OCI-LY7 (cell line): ENCODE measurements at regions not wholly inside any gene's neighbourhood (a gene's known extent, or its start where the extent isn't known, plus 50 kb on each side); places are given as distances from the start of the nearest gene placed in this dataset.

Source experiments
- EZH2phosphoT487 ChIP-seq: fragments of 200-600 bp; sonication (generic); IDR thresholded peaks from 2 replicates; pipeline ENCODE4 v1.6.1; 2018; ENCODE audit warnings: low read depth, borderline replicate concordance, mild to moderate bottlenecking, mixed run types, antibody characterized with exemption, low read length, moderate library complexity, mixed read lengths
- TF ChIP-seq, protein P1 (sequence below): fragments of 200-600 bp; sonication (generic); conservative IDR thresholded peaks from 2 replicates; pipeline ENCODE4 v1.5.1; 2014; ENCODE audit warnings: mild to moderate bottlenecking, antibody characterized with exemption, low read length, moderate library complexity, mixed read lengths

DNA sequence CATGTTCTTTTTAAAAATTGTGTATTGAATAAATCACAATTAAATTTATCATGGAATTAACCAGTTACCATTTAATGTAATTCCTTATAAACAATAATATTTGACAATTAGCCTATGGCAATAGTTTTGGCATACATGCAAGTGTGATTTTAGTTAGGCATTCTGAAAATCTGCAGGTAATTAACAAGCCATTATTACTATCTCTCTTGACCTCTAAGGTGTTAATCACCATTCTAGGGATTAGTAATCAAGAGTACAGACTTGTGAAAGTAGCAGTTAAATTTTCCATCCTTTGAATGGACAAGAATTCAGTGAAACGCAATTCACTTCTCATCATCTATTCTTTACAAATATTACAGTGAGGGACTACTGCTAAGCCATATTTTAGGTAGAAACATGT lies 127.7 kb upstream of the CHST9 start:
- TF ChIP-seq, protein P1, sequence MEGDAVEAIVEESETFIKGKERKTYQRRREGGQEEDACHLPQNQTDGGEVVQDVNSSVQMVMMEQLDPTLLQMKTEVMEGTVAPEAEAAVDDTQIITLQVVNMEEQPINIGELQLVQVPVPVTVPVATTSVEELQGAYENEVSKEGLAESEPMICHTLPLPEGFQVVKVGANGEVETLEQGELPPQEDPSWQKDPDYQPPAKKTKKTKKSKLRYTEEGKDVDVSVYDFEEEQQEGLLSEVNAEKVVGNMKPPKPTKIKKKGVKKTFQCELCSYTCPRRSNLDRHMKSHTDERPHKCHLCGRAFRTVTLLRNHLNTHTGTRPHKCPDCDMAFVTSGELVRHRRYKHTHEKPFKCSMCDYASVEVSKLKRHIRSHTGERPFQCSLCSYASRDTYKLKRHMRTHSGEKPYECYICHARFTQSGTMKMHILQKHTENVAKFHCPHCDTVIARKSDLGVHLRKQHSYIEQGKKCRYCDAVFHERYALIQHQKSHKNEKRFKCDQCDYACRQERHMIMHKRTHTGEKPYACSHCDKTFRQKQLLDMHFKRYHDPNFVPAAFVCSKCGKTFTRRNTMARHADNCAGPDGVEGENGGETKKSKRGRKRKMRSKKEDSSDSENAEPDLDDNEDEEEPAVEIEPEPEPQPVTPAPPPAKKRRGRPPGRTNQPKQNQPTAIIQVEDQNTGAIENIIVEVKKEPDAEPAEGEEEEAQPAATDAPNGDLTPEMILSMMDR, result no peak
- no peak for TF ChIP-seq EZH2phosphoT487
